Upper lobe of left lung (tissue), 6 donors: ENCODE measurements at regions not wholly inside any gene's neighbourhood (a gene's known extent, or its start where the extent isn't known, plus 50 kb on each side); places are given as distances from the start of the nearest gene placed in this dataset.

Experiments used
- ATAC-seq, 2 donors: fragments of 200-7000 bp; cut with Tn5 transposase; one replicate each; pipeline ENCODE4 v1.9.1; 2022; ENCODE audit warnings: mild to moderate bottlenecking in 2 of 2, moderate library complexity in 2 of 2; ENCODE audit not compliant: low FRiP score in 2 of 2
- DNase-seq, 2 donors: peaks; one replicate each; pipeline ENCODE4 v3.0.0-alpha.2; 2019 to 2020
- H3K27ac ChIP-seq, 4 donors: fragments of 200-600 bp; sonication (generic); one replicate each; pipeline ENCODE4 v1.5.1; 2016 to 2019
- H3K27me3 ChIP-seq, 4 donors: fragments of 200-600 bp; sonication (generic); one replicate each; pipeline ENCODE4 v1.5.1; 2017 to 2019
- H3K36me3 ChIP-seq, 4 donors: fragments of 200-600 bp; sonication (generic); one replicate each; pipeline ENCODE4 v1.5.1; 2016 to 2019
- H3K4me1 ChIP-seq, 4 donors: fragments of 200-600 bp; sonication (generic); one replicate each; pipeline ENCODE4 v1.5.1; 2018 to 2019
- H3K4me3 ChIP-seq, 4 donors: fragments of 200-600 bp; sonication (generic); one replicate each; pipeline ENCODE4 v1.5.1; 2017 to 2019; ENCODE audit warnings: mild to moderate bottlenecking in 2 of 4, moderate library complexity in 1 of 4
- H3K9me3 ChIP-seq, 4 donors: fragments of 200-600 bp; sonication (generic); one replicate each; pipeline ENCODE4 v1.5.1; 2018 to 2019
- EP300 ChIP-seq, 4 donors: sonication (generic); formaldehyde crosslinking; IDR thresholded peaks; one replicate each; pipeline ENCODE4 v1.5.1; 2017; ENCODE audit warnings: antibody characterized with exemption in 4 of 4, control low read depth in 2 of 4
- POLR2A ChIP-seq, 4 donors: fragments of 450-650 bp; IDR thresholded peaks; one replicate each; pipeline ENCODE4 v1.5.1; 2016 to 2017; ENCODE audit warnings: antibody characterized with exemption in 4 of 4, mild to moderate bottlenecking in 2 of 4
- POLR2AphosphoS5 ChIP-seq, 2 donors: sonication (generic); formaldehyde crosslinking; IDR thresholded peaks; one replicate each; pipeline ENCODE4 v1.5.1; 2017; ENCODE audit warnings: antibody characterized with exemption in 2 of 2
- WGBS, 2 donors: methylation state at CpG; one replicate each; pipeline ENCODE4 v1.1.5; 2017 to 2018; 5-methylcytosine and 5-hydroxymethylcytosine counted together
- TF ChIP-seq, protein P1 (sequence below), 6 experiments: fragments of 450-650 bp in 4 of 6; fragments of 200-600 bp in 2 of 6; sonication (generic) in 2 of 6; IDR thresholded peaks; one replicate each; pipeline ENCODE4 v1.5.1; 2016 to 2019; ENCODE audit warnings: antibody characterized with exemption in 6 of 6
- donor health status: DM: no; HTN: no; CAD: no; lungs with moderate emphysema.
- donor health status: DM: no; HTN: yes; CAD: no; lungs with severe emphysema.

DNA sequence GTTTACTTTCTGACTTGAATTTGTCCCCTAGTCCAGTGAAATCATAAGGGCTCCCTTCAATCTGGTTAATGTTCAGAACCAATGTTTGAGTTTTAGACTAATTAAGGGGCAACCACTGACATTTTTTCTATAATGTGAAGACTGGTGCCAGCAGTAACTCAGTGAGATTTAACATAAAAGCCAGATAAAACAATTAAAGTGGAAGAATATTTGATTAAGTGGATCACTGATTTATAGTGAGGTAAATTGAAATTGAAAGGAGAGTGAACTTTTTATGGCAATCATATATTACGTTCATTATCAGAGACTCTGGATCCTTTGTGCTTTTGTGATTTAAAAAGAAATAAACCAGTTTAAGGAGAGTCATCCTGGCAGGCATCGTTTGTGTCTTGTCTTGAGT lies 246.8 kb downstream of the GATA3 start:
- H3K4me3 ChIP-seq: no peak overlapping the region
- no peak for DNase-seq
- H3K27me3 ChIP-seq: no peaks in the 10 kb centered on the region
- TF ChIP-seq, protein P1, sequence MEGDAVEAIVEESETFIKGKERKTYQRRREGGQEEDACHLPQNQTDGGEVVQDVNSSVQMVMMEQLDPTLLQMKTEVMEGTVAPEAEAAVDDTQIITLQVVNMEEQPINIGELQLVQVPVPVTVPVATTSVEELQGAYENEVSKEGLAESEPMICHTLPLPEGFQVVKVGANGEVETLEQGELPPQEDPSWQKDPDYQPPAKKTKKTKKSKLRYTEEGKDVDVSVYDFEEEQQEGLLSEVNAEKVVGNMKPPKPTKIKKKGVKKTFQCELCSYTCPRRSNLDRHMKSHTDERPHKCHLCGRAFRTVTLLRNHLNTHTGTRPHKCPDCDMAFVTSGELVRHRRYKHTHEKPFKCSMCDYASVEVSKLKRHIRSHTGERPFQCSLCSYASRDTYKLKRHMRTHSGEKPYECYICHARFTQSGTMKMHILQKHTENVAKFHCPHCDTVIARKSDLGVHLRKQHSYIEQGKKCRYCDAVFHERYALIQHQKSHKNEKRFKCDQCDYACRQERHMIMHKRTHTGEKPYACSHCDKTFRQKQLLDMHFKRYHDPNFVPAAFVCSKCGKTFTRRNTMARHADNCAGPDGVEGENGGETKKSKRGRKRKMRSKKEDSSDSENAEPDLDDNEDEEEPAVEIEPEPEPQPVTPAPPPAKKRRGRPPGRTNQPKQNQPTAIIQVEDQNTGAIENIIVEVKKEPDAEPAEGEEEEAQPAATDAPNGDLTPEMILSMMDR (IDR thresholded peaks at IDR 0.05): no peak
- no peak for TF ChIP-seq POLR2A (IDR thresholded peaks at IDR 0.05)
- TF ChIP-seq EP300 (IDR thresholded peaks at IDR 0.05): no peak
- no peak for TF ChIP-seq POLR2AphosphoS5 (IDR thresholded peaks at IDR 0.05)
- no peak for ATAC-seq
- H3K9me3 ChIP-seq: no peaks in the 10 kb centered on the region
- no peaks in the 10 kb centered on the region for H3K4me1 ChIP-seq
- WGBS, 2 donors: 86 to 88% methylated on average over 2 of the region's 2 CpGs
- no peaks in the 10 kb centered on the region for H3K36me3 ChIP-seq
- no peak overlapping the region for H3K27ac ChIP-seq

DNA sequence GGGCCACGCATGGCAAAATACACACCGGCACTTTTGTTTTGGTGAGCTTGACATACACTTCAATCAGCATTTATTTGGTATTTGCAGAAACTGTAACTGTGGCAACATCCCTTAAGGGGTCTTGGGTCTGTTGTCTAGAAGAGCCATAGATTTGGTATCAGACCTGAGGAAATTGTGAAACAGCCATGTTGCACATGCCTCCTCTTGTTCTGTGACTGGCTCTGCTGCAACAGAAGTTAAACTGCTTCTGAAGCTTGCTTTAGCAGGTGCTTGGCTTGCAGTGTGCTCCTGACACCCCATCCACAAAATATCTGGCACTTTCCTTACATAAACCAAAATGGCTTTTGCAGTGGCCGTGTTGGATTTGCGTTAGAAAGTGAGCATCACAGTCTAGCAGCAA lies 247.3 kb downstream of the GATA3 start:
- H3K4me1 ChIP-seq: no peaks in the 10 kb centered on the region
- no peaks in the 10 kb centered on the region for H3K27me3 ChIP-seq
- no peak overlapping the region for H3K4me3 ChIP-seq
- TF ChIP-seq POLR2AphosphoS5 (IDR thresholded peaks at IDR 0.05): no peak
- TF ChIP-seq, protein P1 (IDR thresholded peaks at IDR 0.05): no peak
- TF ChIP-seq POLR2A (IDR thresholded peaks at IDR 0.05): no peak
- no peak for TF ChIP-seq EP300 (IDR thresholded peaks at IDR 0.05)
- no peak overlapping the region for H3K27ac ChIP-seq
- DNase-seq (no peak), ATAC-seq (no peak)
- WGBS, 2 donors: 88 to 94% methylated on average over 4 of the region's 4 CpGs
- no peaks in the 10 kb centered on the region for H3K36me3 ChIP-seq
- no peaks in the 10 kb centered on the region for H3K9me3 ChIP-seq

DNA sequence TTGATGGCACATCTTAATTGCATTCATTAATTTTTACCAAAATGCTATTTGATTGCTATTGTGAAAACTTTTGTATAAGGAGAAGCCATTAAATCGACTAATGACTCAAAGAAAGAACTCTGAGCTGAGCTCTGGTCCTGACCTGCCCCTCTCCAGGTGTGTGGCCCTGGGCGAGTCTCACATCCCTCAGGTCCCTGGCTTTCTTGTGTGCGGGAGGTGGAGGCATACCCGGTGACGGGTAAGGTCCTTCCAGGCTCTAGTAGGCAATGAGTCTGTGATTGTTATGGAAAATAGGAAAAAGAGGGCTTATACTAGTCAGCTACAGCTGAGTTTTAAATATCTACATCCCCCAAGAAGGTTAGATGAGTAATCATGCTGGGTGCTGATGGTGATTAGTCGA lies 248.1 kb downstream of the GATA3 start:
- Histone ChIP-seq H3K4me3 (no peak overlapping the region), H3K27me3 (no peaks in the 10 kb centered on the region), H3K36me3 (no peaks in the 10 kb centered on the region), H3K4me1 (no peaks in the 10 kb centered on the region), H3K9me3 (no peaks in the 10 kb centered on the region), H3K27ac (no peak overlapping the region)
- WGBS, 2 donors: 87 to 88% methylated on average over 6 of the region's 6 CpGs
- TF ChIP-seq POLR2A (IDR thresholded peaks at IDR 0.05): no peak
- TF ChIP-seq POLR2AphosphoS5 (IDR thresholded peaks at IDR 0.05): no peak
- TF ChIP-seq, protein P1 (IDR thresholded peaks at IDR 0.05): no peak
- TF ChIP-seq EP300 (IDR thresholded peaks at IDR 0.05): no peak
- DNase-seq: no peak
- no peak for ATAC-seq

DNA sequence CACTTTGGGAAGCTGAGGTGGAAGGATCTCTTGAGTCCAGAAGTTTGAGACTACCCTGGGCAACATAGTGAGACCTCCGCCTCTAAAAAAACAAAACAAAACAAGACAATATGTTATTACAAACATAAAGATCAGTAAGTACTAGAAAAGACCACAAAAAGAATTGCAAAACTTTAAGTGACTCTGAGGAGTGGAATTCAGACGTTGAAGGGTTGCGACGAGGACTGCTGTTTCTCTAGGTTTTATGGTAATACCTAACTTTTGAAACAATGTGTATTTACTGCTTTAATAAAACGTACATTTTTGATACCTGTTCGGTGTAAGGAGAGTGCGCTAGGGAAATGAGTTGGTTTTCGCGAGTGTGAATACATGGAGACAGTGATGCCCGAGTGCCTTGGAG lies 250.4 kb downstream of the GATA3 start:
- TF ChIP-seq EP300 (IDR thresholded peaks at IDR 0.05) (no peak), POLR2AphosphoS5 (IDR thresholded peaks at IDR 0.05) (no peak), POLR2A (IDR thresholded peaks at IDR 0.05) (no peak)
- TF ChIP-seq, protein P1 (IDR thresholded peaks at IDR 0.05): no peak
- no peaks in the 10 kb centered on the region for H3K4me1 ChIP-seq
- WGBS, 2 donors: 88 to 91% methylated on average over 10 of the region's 10 CpGs
- H3K27me3 ChIP-seq: no peaks in the 10 kb centered on the region
- ATAC-seq (no peak), DNase-seq (no peak)
- H3K27ac ChIP-seq: no peak overlapping the region
- H3K36me3 ChIP-seq: no peaks in the 10 kb centered on the region
- H3K9me3 ChIP-seq: no peaks in the 10 kb centered on the region
- no peak overlapping the region for H3K4me3 ChIP-seq

DNA sequence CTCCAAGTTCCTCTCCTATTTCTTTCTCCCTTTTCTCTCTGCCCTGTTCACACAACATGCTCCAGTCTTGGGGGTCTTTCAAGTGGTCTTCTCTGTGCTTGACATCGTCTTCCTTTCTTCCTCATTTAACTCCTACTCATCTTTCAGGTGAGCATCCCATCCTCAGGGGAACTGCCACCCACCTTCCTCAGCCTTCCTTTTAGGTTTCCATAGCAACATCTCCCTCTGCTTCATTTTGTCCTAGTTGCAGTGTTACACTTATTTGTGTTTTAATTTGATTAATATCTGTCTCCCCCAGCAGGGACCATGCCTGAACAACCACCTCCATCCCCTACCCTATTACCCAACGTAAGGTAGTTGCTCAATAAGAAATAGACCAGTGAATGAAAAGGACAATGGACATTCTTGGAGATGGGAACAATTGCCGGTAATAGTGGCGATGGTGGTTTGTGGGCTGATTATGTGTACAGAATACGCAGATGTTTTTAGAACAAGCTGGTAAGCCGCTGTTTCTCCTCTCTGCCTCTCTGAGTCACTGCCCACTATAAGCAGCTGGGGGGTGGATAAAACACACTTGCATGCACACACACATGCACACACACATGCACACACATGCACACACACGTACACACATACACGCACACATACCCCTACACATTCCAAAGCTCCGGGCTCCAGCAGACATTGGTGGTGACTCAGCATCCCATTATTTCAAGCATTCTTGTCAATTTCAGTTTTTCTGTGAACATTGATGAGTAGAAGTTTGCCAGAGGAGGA lies 251.6 kb downstream of the GATA3 start:
- Histone ChIP-seq H3K9me3 (no peaks in the 10 kb centered on the region), H3K36me3 (no peaks in the 10 kb centered on the region), H3K4me1 (no peaks in the 10 kb centered on the region), H3K27ac (no peak overlapping the region), H3K4me3 (no peak overlapping the region), H3K27me3 (no peaks in the 10 kb centered on the region)
- no peak for DNase-seq
- ATAC-seq: no peak
- WGBS, 2 donors: 75 to 87% methylated on average over 9 of the region's 9 CpGs
- TF ChIP-seq POLR2A (IDR thresholded peaks at IDR 0.05) (no peak), POLR2AphosphoS5 (IDR thresholded peaks at IDR 0.05) (no peak)
- TF ChIP-seq, protein P1 (IDR thresholded peaks at IDR 0.05): no peak
